ENCODE measurements at regions not wholly inside any gene's neighbourhood (a gene's known extent, or its start where the extent isn't known, plus 50 kb on each side); places are given as distances from the start of the nearest gene placed in this dataset.

GRCh38 chr5:3542769-3543168 lies 52.9 kb upstream of the IRX1 start:
- Histone ChIP-seq H3K4me2 (ENCODE audit: low read depth, low read length, poor library complexity, severe bottlenecking) (no peak overlapping the region), H2AFZ (ENCODE audit: low read length) (no peak overlapping the region), H3K9me2 (replicated peaks; ENCODE audit: insufficient read depth, low read length) (no peaks in the 10 kb centered on the region), H3K36me3 (ENCODE audit: insufficient read depth, low read length) (no peaks in the 10 kb centered on the region), H3K4me3 (ENCODE audit: low read length) (no peak overlapping the region), H3K27me3 (ENCODE audit: low read length) (no peaks in the 10 kb centered on the region), H3K27ac (ENCODE audit: low read length) (no peak overlapping the region), H3K9me3 (ENCODE audit: low read length) (peaks cover 19% of the 10 kb centered on the region), H3K9ac (ENCODE audit: low read length) (no peak overlapping the region), H3K79me2 (ENCODE audit: low read length) (no peaks in the 10 kb centered on the region), H3K4me1 (ENCODE audit: low read length) (no peaks in the 10 kb centered on the region), H4K20me1 (ENCODE audit: insufficient read depth, low read depth, low read length) (no peaks in the 10 kb centered on the region)
- DNase-seq, result no peak

- Histone ChIP-seq H3K9me2 (replicated peaks; ENCODE audit: insufficient read depth, low read length) (no peaks in the 10 kb centered on the region), H3K27me3 (ENCODE audit: low read length) (no peaks in the 10 kb centered on the region), H3K36me3 (ENCODE audit: insufficient read depth, low read length) (no peaks in the 10 kb centered on the region), H3K9me3 (ENCODE audit: low read length) (peaks cover 19% of the 10 kb centered on the region), H3K9ac (ENCODE audit: low read length) (no peak overlapping the region), H2AFZ (ENCODE audit: low read length) (no peak overlapping the region), H3K4me3 (ENCODE audit: low read length) (no peak overlapping the region), H3K4me1 (ENCODE audit: low read length) (no peaks in the 10 kb centered on the region), H4K20me1 (ENCODE audit: insufficient read depth, low read depth, low read length) (no peaks in the 10 kb centered on the region), H3K4me2 (ENCODE audit: low read depth, low read length, poor library complexity, severe bottlenecking) (no peak overlapping the region), H3K27ac (ENCODE audit: low read length) (no peak overlapping the region), H3K79me2 (ENCODE audit: low read length) (no peaks in the 10 kb centered on the region)
- no peak for DNase-seq
Observed at GRCh38 chr5:3542158-3542557, 53.5 kb upstream of the IRX1 start.

- Histone ChIP-seq H3K9ac (ENCODE audit: low read length) (no peak overlapping the region), H4K20me1 (ENCODE audit: insufficient read depth, low read depth, low read length) (no peaks in the 10 kb centered on the region), H2AFZ (ENCODE audit: low read length) (no peak overlapping the region), H3K9me3 (ENCODE audit: low read length) (peaks cover 12% of the 10 kb centered on the region; the same call in 1 of the 2 replicates), H3K4me3 (ENCODE audit: low read length) (no peak overlapping the region), H3K27me3 (ENCODE audit: low read length) (no peaks in the 10 kb centered on the region), H3K36me3 (ENCODE audit: insufficient read depth, low read length) (no peaks in the 10 kb centered on the region), H3K4me1 (ENCODE audit: low read length) (no peaks in the 10 kb centered on the region), H3K79me2 (ENCODE audit: low read length) (no peaks in the 10 kb centered on the region), H3K9me2 (replicated peaks; ENCODE audit: insufficient read depth, low read length) (no peaks in the 10 kb centered on the region), H3K4me2 (ENCODE audit: low read depth, low read length, poor library complexity, severe bottlenecking) (no peak overlapping the region), H3K27ac (ENCODE audit: low read length) (no peak overlapping the region)
- no peak for DNase-seq
Observed at GRCh38 chr5:3538886-3539285, 56.7 kb upstream of the IRX1 start.

GRCh38 chr5:3537942-3538341 lies 57.7 kb upstream of the IRX1 start:
- H3K27ac ChIP-seq (ENCODE audit: low read length), result no peak overlapping the region
- H3K9me3 ChIP-seq (ENCODE audit: low read length), result peaks cover 15% of the 10 kb centered on the region; the same call in 1 of the 2 replicates

GRCh38 chr5:3535414-3536211 lies 60.0 kb upstream of the IRX1 start:
- no peaks in the 10 kb centered on the region for H3K79me2 ChIP-seq (ENCODE audit: low read length)
- peaks cover 15% of the 10 kb centered on the region; the same call in 1 of the 2 replicates for H3K9me3 ChIP-seq (ENCODE audit: low read length)
- no peaks in the 10 kb centered on the region for H3K27me3 ChIP-seq (ENCODE audit: low read length)
- no peaks in the 10 kb centered on the region for H3K9me2 ChIP-seq (replicated peaks; ENCODE audit: insufficient read depth, low read length)
- no peaks in the 10 kb centered on the region for H3K36me3 ChIP-seq (ENCODE audit: insufficient read depth, low read length)
- no peak overlapping the region for H3K27ac ChIP-seq (ENCODE audit: low read length)
- no peaks in the 10 kb centered on the region for H3K4me1 ChIP-seq (ENCODE audit: low read length)
- no peaks in the 10 kb centered on the region for H4K20me1 ChIP-seq (ENCODE audit: insufficient read depth, low read depth, low read length)
- no peak overlapping the region for H3K9ac ChIP-seq (ENCODE audit: low read length)
- H2AFZ ChIP-seq (ENCODE audit: low read length), result no peak overlapping the region
- H3K4me2 ChIP-seq (ENCODE audit: low read depth, low read length, poor library complexity, severe bottlenecking), result no peak overlapping the region
- no peak for DNase-seq
- no peak overlapping the region for H3K4me3 ChIP-seq (ENCODE audit: low read length)

More at GRCh38 chr5:3537942-3538341, 57.7 kb upstream of the IRX1 start:
- H3K4me3 ChIP-seq (ENCODE audit: low read length), result no peak overlapping the region
- DNase-seq, result no peak
- H3K27me3 ChIP-seq (ENCODE audit: low read length), result no peaks in the 10 kb centered on the region
- no peaks in the 10 kb centered on the region for H3K4me1 ChIP-seq (ENCODE audit: low read length)
- H3K36me3 ChIP-seq (ENCODE audit: insufficient read depth, low read length), result no peaks in the 10 kb centered on the region
- H3K4me2 ChIP-seq (ENCODE audit: low read depth, low read length, poor library complexity, severe bottlenecking), result no peak overlapping the region
- H3K79me2 ChIP-seq (ENCODE audit: low read length), result no peaks in the 10 kb centered on the region
- H3K9ac ChIP-seq (ENCODE audit: low read length), result no peak overlapping the region
- no peak overlapping the region for H2AFZ ChIP-seq (ENCODE audit: low read length)
- H4K20me1 ChIP-seq (ENCODE audit: insufficient read depth, low read depth, low read length), result no peaks in the 10 kb centered on the region
- no peaks in the 10 kb centered on the region for H3K9me2 ChIP-seq (replicated peaks; ENCODE audit: insufficient read depth, low read length)

- no peak overlapping the region for H2AFZ ChIP-seq (ENCODE audit: low read length)
- H3K4me1 ChIP-seq (ENCODE audit: low read length), result no peaks in the 10 kb centered on the region
- no peaks in the 10 kb centered on the region for H3K27me3 ChIP-seq (ENCODE audit: low read length)
- H3K36me3 ChIP-seq (ENCODE audit: insufficient read depth, low read length), result no peaks in the 10 kb centered on the region
- no peak for DNase-seq
- no peak overlapping the region for H3K9ac ChIP-seq (ENCODE audit: low read length)
- H3K9me2 ChIP-seq (replicated peaks; ENCODE audit: insufficient read depth, low read length), result no peaks in the 10 kb centered on the region
- H4K20me1 ChIP-seq (ENCODE audit: insufficient read depth, low read depth, low read length), result no peaks in the 10 kb centered on the region
- no peak overlapping the region for H3K4me2 ChIP-seq (ENCODE audit: low read depth, low read length, poor library complexity, severe bottlenecking)
- H3K4me3 ChIP-seq (ENCODE audit: low read length), result no peak overlapping the region
- no peak overlapping the region for H3K27ac ChIP-seq (ENCODE audit: low read length)
- H3K9me3 ChIP-seq (ENCODE audit: low read length), result peaks cover 15% of the 10 kb centered on the region; the same call in 1 of the 2 replicates
- no peaks in the 10 kb centered on the region for H3K79me2 ChIP-seq (ENCODE audit: low read length)
Observed at GRCh38 chr5:3534997-3535396, 60.6 kb upstream of the IRX1 start.

- H3K79me2 ChIP-seq (ENCODE audit: low read length), result no peaks in the 10 kb centered on the region
- DNase-seq, result no peak
- H3K36me3 ChIP-seq (ENCODE audit: insufficient read depth, low read length), result no peaks in the 10 kb centered on the region
- H3K27me3 ChIP-seq (ENCODE audit: low read length), result no peaks in the 10 kb centered on the region
- no peak overlapping the region for H2AFZ ChIP-seq (ENCODE audit: low read length)
- H3K4me2 ChIP-seq (ENCODE audit: low read depth, low read length, poor library complexity, severe bottlenecking), result no peak overlapping the region
- no peaks in the 10 kb centered on the region for H3K9me2 ChIP-seq (replicated peaks; ENCODE audit: insufficient read depth, low read length)
- H3K27ac ChIP-seq (ENCODE audit: low read length), result no peak overlapping the region
- H4K20me1 ChIP-seq (ENCODE audit: insufficient read depth, low read depth, low read length), result no peaks in the 10 kb centered on the region
- no peak overlapping the region for H3K9ac ChIP-seq (ENCODE audit: low read length)
- H3K4me1 ChIP-seq (ENCODE audit: low read length), result no peaks in the 10 kb centered on the region
- H3K9me3 ChIP-seq (ENCODE audit: low read length), result peaks cover 10% of the 10 kb centered on the region
- H3K4me3 ChIP-seq (ENCODE audit: low read length), result no peak overlapping the region
Observed at GRCh38 chr5:3531320-3531986, 64.2 kb upstream of the IRX1 start.

- Histone ChIP-seq H3K4me3 (ENCODE audit: low read length) (no peak overlapping the region), H3K4me1 (ENCODE audit: low read length) (no peaks in the 10 kb centered on the region), H4K20me1 (ENCODE audit: insufficient read depth, low read depth, low read length) (no peaks in the 10 kb centered on the region), H2AFZ (ENCODE audit: low read length) (no peak overlapping the region), H3K4me2 (ENCODE audit: low read depth, low read length, poor library complexity, severe bottlenecking) (no peak overlapping the region), H3K9me3 (ENCODE audit: low read length) (peaks cover 20% of the 10 kb centered on the region), H3K9me2 (replicated peaks; ENCODE audit: insufficient read depth, low read length) (no peaks in the 10 kb centered on the region), H3K9ac (ENCODE audit: low read length) (no peak overlapping the region), H3K27me3 (ENCODE audit: low read length) (no peaks in the 10 kb centered on the region), H3K27ac (ENCODE audit: low read length) (no peak overlapping the region), H3K79me2 (ENCODE audit: low read length) (no peaks in the 10 kb centered on the region), H3K36me3 (ENCODE audit: insufficient read depth, low read length) (no peaks in the 10 kb centered on the region)
- DNase-seq, result no peak
Observed at GRCh38 chr5:3530251-3530650, 65.4 kb upstream of the IRX1 start.

Measured in Karpas-422 (cell line).